ENCODE measurements at regions not wholly inside any gene's neighbourhood (a gene's known extent, or its start where the extent isn't known, plus 50 kb on each side); places are given as distances from the start of the nearest gene placed in this dataset.

- no peak for DNase-seq
Observed at GRCh38 chr12:65631621-65632111, 192.6 kb upstream of the HMGA2 start.

GRCh38 chr12:65632131-65632855 is 192.0 kb upstream of the HMGA2 start:
- no peak for DNase-seq

GRCh38 chr12:65634061-65634460 is 190.2 kb upstream of the HMGA2 start:
- no peak for DNase-seq

- no peak for DNase-seq
Observed at GRCh38 chr12:65634626-65635331, 189.5 kb upstream of the HMGA2 start.

- no peak for DNase-seq
Observed at GRCh38 chr12:65636436-65636835, 187.8 kb upstream of the HMGA2 start.

GRCh38 chr12:65637150-65637549 is 187.1 kb upstream of the HMGA2 start:
- no peak for DNase-seq

- no peak for DNase-seq
Observed at GRCh38 chr12:65637774-65638173, 186.5 kb upstream of the HMGA2 start.

- DNase-seq: no peak
Observed at GRCh38 chr12:65638324-65638723, 186.0 kb upstream of the HMGA2 start.

- no peak for DNase-seq
Observed at GRCh38 chr12:65640489-65640901, 183.8 kb upstream of the HMGA2 start.

- DNase-seq: no peak
Observed at GRCh38 chr12:65642061-65642661, 182.1 kb upstream of the HMGA2 start.

GRCh38 chr12:65643171-65643570 is 181.1 kb upstream of the HMGA2 start:
- DNase-seq: no peak

GRCh38 chr12:65643595-65644386 is 180.5 kb upstream of the HMGA2 start:
- no peak for DNase-seq

- no peak for DNase-seq
Observed at GRCh38 chr12:65646127-65646643, 178.1 kb upstream of the HMGA2 start.

GRCh38 chr12:65647074-65647473 is 177.2 kb upstream of the HMGA2 start:
- DNase-seq: no peak

GRCh38 chr12:65648461-65648860 is 175.8 kb upstream of the HMGA2 start:
- DNase-seq: no peak

- DNase-seq: peak; percentile 9
Observed at GRCh38 chr12:65649126-65649525, 175.2 kb upstream of the HMGA2 start.

GRCh38 chr12:65651060-65651459 is 173.2 kb upstream of the HMGA2 start:
- DNase-seq: no peak

GRCh38 chr12:65653321-65653720 is 171.0 kb upstream of the HMGA2 start:
- no peak for DNase-seq

- DNase-seq: no peak
Observed at GRCh38 chr12:65653946-65654629, 170.2 kb upstream of the HMGA2 start.

- DNase-seq: no peak
Observed at GRCh38 chr12:65655074-65655493, 169.2 kb upstream of the HMGA2 start.

- DNase-seq: no peak
Observed at GRCh38 chr12:65656156-65656882, 168.0 kb upstream of the HMGA2 start.

Measured in NCI-H510A treated with DMSO at 0.1 percent for 48 hours (cell line).